Activated naive CD4-positive, alpha-beta T cell treated with anti-CD3 and anti-CD28 coated beads for 36 hours (primary cell): ENCODE measurements at regions not wholly inside any gene's neighbourhood (a gene's known extent, or its start where the extent isn't known, plus 50 kb on each side); places are given as distances from the start of the nearest gene placed in this dataset.

Experiments
- CTCF ChIA-PET: fragments of 350-600 bp; sonication (Branson Sonifier 250); formaldehyde crosslinking; loops from one replicate; lab custom pipeline; 2021; ENCODE audit warnings: antibody characterized with exemption; lab: Charles Lee
- DNase-seq: peaks from one replicate; pipeline ENCODE4 v3.0.0-alpha.2; 2020
- H3K27ac Mint-ChIP-seq: one replicate; pipeline ENCODE4 v1.8.0; 2021; ENCODE audit warnings: mild to moderate bottlenecking, mixed read lengths
- H3K27me3 Mint-ChIP-seq: one replicate; pipeline ENCODE4 v1.8.0; 2021; ENCODE audit warnings: low read depth, mixed read lengths
- H3K36me3 Mint-ChIP-seq: one replicate; pipeline ENCODE4 v1.8.0; 2021; ENCODE audit warnings: low read depth, mixed read lengths
- H3K4me1 Mint-ChIP-seq: one replicate; pipeline ENCODE4 v1.8.0; 2021; ENCODE audit warnings: low read depth, mixed read lengths
- H3K4me3 Mint-ChIP-seq: one replicate; pipeline ENCODE4 v1.8.0; 2021; ENCODE audit warnings: mild to moderate bottlenecking, moderate library complexity, mixed read lengths
- H3K9me3 Mint-ChIP-seq: one replicate; pipeline ENCODE4 v1.8.0; 2021; ENCODE audit warnings: mixed read lengths
- intact Hi-C: fragments of 100-400 bp; cut with micrococcal nuclease; formaldehyde crosslinking; loops from one replicate; pipeline ENCODE4 v1.15.1; 2023

DNA sequence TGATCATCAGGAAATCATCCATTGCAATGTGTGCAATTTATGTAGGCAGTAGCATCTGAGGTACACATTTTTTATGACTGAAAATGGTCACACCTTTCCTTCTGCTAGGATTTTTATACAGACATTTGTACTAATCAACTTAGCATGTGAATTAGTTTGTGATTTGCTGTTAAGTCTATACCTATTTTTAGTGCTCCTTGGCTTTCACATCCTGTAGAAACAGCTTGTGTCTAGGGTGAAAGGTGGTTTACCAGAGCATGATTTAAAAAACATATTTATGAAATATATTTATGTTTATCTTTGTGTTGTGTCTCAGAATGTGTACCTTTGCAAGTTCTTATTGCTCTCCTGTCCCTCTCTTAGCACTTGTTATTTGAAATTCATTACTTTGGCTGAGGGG is 916.0 kb downstream of the TECRL start:
- H3K4me3 Mint-ChIP-seq: no peak overlapping the region
- H3K27me3 Mint-ChIP-seq: no peaks in the 10 kb centered on the region
- CTCF ChIA-PET: no interaction called here
- no peak overlapping the region for H3K27ac Mint-ChIP-seq
- H3K9me3 Mint-ChIP-seq: peaks cover 5% of the 10 kb centered on the region
- H3K36me3 Mint-ChIP-seq: no peaks in the 10 kb centered on the region
- no peak for DNase-seq
- intact Hi-C loops: no loop called here
- H3K4me1 Mint-ChIP-seq: no peaks in the 10 kb centered on the region

DNA sequence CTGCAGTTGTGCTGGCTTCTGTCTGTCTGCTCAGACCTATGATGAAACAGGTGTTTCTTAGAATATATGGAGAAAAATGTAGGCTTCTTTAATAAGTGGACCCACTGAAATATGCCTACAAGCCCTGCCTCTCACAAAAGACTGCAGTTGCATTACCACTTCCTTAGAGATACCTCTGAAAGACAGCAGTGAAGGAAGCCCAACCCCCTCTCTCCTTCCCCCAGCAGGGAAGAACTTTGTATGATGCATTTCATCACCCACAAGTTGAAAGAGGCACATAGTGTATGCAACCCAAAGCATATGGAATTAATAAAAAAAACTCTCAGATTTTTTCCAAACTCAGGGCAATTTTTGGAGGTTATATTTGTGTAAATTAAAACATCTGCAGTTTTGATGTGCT is 916.7 kb downstream of the TECRL start:
- intact Hi-C loops: no loop called here
- H3K27ac Mint-ChIP-seq: no peak overlapping the region
- no peaks in the 10 kb centered on the region for H3K4me1 Mint-ChIP-seq
- H3K36me3 Mint-ChIP-seq: no peaks in the 10 kb centered on the region
- H3K9me3 Mint-ChIP-seq: peaks cover 4% of the 10 kb centered on the region
- no peak for DNase-seq
- H3K4me3 Mint-ChIP-seq: no peak overlapping the region
- H3K27me3 Mint-ChIP-seq: no peaks in the 10 kb centered on the region
- CTCF ChIA-PET: no interaction called here

- H3K9me3 Mint-ChIP-seq: peaks cover 21% of the 10 kb centered on the region
- DNase-seq: no peak
- H3K4me1 Mint-ChIP-seq: no peaks in the 10 kb centered on the region
- H3K4me3 Mint-ChIP-seq: no peak overlapping the region
- H3K27ac Mint-ChIP-seq: no peak overlapping the region
- H3K27me3 Mint-ChIP-seq: no peaks in the 10 kb centered on the region
- no peaks in the 10 kb centered on the region for H3K36me3 Mint-ChIP-seq
- CTCF ChIA-PET: no interaction called here
- intact Hi-C loops: no loop called here
Observed at GRCh38 chr4:63464393-63464792, 944.9 kb downstream of the TECRL start.

- no peak overlapping the region for H3K4me3 Mint-ChIP-seq
- H3K27me3 Mint-ChIP-seq: no peaks in the 10 kb centered on the region
- no peak overlapping the region for H3K27ac Mint-ChIP-seq
- peaks cover 14% of the 10 kb centered on the region for H3K9me3 Mint-ChIP-seq
- CTCF ChIA-PET: no interaction called here
- DNase-seq: no peak
- intact Hi-C loops: no loop called here
- H3K4me1 Mint-ChIP-seq: no peaks in the 10 kb centered on the region
- H3K36me3 Mint-ChIP-seq: no peaks in the 10 kb centered on the region
Observed at GRCh38 chr4:63460075-63460474, 949.2 kb downstream of the TECRL start.

- no peak overlapping the region for H3K27ac Mint-ChIP-seq
- H3K36me3 Mint-ChIP-seq: no peaks in the 10 kb centered on the region
- intact Hi-C loops: no loop called here
- CTCF ChIA-PET: no interaction called here
- H3K4me1 Mint-ChIP-seq: no peaks in the 10 kb centered on the region
- no peaks in the 10 kb centered on the region for H3K27me3 Mint-ChIP-seq
- DNase-seq: no peak
- H3K4me3 Mint-ChIP-seq: no peak overlapping the region
- H3K9me3 Mint-ChIP-seq: peaks cover 11% of the 10 kb centered on the region
Observed at GRCh38 chr4:63459329-63459728, 949.9 kb downstream of the TECRL start.

GRCh38 chr4:63458010-63458409 is 951.2 kb downstream of the TECRL start:
- Mint-ChIP-seq H3K9me3 (peaks cover 11% of the 10 kb centered on the region), H3K36me3 (no peaks in the 10 kb centered on the region), H3K4me3 (no peak overlapping the region), H3K27ac (no peak overlapping the region), H3K27me3 (no peaks in the 10 kb centered on the region), H3K4me1 (no peaks in the 10 kb centered on the region)
- intact Hi-C loops: no loop called here
- CTCF ChIA-PET: no interaction called here
- DNase-seq: no peak

DNA sequence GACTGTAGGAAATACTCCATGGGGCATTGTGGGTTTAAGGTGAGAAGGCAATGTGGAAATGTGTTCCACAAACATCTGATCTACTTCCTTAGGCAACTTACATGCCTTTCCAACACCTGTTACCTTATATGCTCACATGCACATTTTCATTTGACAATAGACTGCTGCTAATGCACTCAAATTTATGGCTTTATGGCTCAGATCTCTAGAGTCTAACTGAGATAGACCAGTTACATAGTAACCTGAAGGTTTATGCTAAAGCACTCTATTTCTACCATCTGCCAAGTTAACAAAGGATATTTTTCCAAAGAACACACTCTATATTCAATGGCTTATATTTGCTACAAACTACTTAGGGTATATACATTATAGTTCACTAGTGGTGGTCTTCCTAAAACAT is 969.0 kb downstream of the TECRL start:
- intact Hi-C loops: no loop called here
- CTCF ChIA-PET: no interaction called here

GRCh38 chr4:63430105-63430504 is 979.1 kb downstream of the TECRL start:
- no peaks in the 10 kb centered on the region for H3K4me1 Mint-ChIP-seq
- CTCF ChIA-PET: no interaction called here
- H3K9me3 Mint-ChIP-seq: peaks cover 11% of the 10 kb centered on the region

More for the DNA sequence above, 969.0 kb downstream of the TECRL start:
- H3K27ac Mint-ChIP-seq: no peak overlapping the region
- no peaks in the 10 kb centered on the region for H3K27me3 Mint-ChIP-seq
- no peak overlapping the region for H3K4me3 Mint-ChIP-seq
- H3K4me1 Mint-ChIP-seq: no peaks in the 10 kb centered on the region
- peaks cover 3% of the 10 kb centered on the region for H3K9me3 Mint-ChIP-seq
- H3K36me3 Mint-ChIP-seq: no peaks in the 10 kb centered on the region
- DNase-seq: no peak

GRCh38 chr4:63396269-63396668 is 1013.0 kb downstream of the TECRL start:
- Mint-ChIP-seq H3K9me3 (peaks cover 11% of the 10 kb centered on the region), H3K27ac (no peak overlapping the region), H3K36me3 (no peaks in the 10 kb centered on the region), H3K27me3 (no peaks in the 10 kb centered on the region), H3K4me1 (no peaks in the 10 kb centered on the region), H3K4me3 (no peak overlapping the region)
- CTCF ChIA-PET: no interaction called here
- intact Hi-C loops: no loop called here
- no peak for DNase-seq

More at GRCh38 chr4:63430105-63430504, 979.1 kb downstream of the TECRL start:
- no peak overlapping the region for H3K4me3 Mint-ChIP-seq
- H3K27me3 Mint-ChIP-seq: no peaks in the 10 kb centered on the region
- intact Hi-C loops: no loop called here
- DNase-seq: no peak
- H3K27ac Mint-ChIP-seq: no peak overlapping the region
- H3K36me3 Mint-ChIP-seq: no peaks in the 10 kb centered on the region

DNA sequence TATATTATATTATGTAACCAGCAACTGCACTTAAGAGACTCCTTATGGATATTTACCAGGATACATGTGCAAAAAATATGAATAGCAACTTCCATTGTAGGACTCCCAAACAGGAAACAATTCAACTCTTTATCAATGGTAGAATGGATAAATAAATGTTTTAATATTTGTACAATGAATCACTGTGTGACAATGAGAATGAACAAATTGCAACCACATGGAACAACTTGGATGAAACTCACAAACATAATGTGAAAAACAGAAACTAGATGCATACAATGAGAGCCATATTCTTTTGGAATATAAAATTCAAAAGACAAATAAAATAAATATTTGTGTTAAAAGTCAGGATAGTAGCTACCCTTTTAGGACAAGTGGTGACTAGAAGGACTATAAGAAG is 1015.7 kb downstream of the TECRL start:
- DNase-seq: no peak
- Mint-ChIP-seq H3K27me3 (no peaks in the 10 kb centered on the region), H3K9me3 (peaks cover 11% of the 10 kb centered on the region), H3K4me1 (no peaks in the 10 kb centered on the region), H3K36me3 (no peaks in the 10 kb centered on the region), H3K27ac (no peak overlapping the region), H3K4me3 (no peak overlapping the region)
- intact Hi-C loops: no loop called here
- CTCF ChIA-PET: no interaction called here

- no peaks in the 10 kb centered on the region for H3K4me1 Mint-ChIP-seq
- no peaks in the 10 kb centered on the region for H3K36me3 Mint-ChIP-seq
- DNase-seq: no peak
- no peaks in the 10 kb centered on the region for H3K27me3 Mint-ChIP-seq
- peaks cover 3% of the 10 kb centered on the region for H3K9me3 Mint-ChIP-seq
- H3K4me3 Mint-ChIP-seq: no peak overlapping the region
- intact Hi-C loops: no loop called here
- CTCF ChIA-PET: no interaction called here
- no peak overlapping the region for H3K27ac Mint-ChIP-seq
Observed at GRCh38 chr4:63379750-63380522, 1029.3 kb downstream of the TECRL start.

GRCh38 chr4:63371001-63371400 is 1038.2 kb downstream of the TECRL start:
- Mint-ChIP-seq H3K4me3 (no peak overlapping the region), H3K27ac (no peak overlapping the region), H3K4me1 (no peaks in the 10 kb centered on the region), H3K9me3 (peaks cover 7% of the 10 kb centered on the region), H3K27me3 (no peaks in the 10 kb centered on the region), H3K36me3 (no peaks in the 10 kb centered on the region)
- intact Hi-C loops: no loop called here
- no peak for DNase-seq
- CTCF ChIA-PET: no interaction called here

DNA sequence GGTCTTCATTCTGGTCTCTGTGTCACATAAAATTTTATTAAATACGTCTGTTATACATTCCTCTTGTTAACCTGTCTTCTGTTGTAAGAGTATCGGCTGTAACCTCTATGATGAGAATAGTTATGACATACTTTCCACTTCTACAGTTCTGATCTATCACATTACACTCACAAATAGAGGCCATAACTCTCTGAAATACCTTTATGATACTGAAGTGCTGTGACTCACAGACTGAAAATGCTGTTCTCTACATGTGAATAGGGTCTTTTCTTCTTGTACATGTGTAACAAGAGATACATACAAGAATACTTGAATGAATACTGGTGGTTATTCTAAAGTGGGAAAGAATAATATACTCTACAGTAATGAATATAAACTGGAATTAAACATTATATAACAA is 1047.6 kb downstream of the TECRL start:
- no peak overlapping the region for H3K4me3 Mint-ChIP-seq
- H3K36me3 Mint-ChIP-seq: no peaks in the 10 kb centered on the region
- no peak for DNase-seq
- CTCF ChIA-PET: no interaction called here
- H3K9me3 Mint-ChIP-seq: peaks cover 10% of the 10 kb centered on the region
- no peaks in the 10 kb centered on the region for H3K27me3 Mint-ChIP-seq
- no peak overlapping the region for H3K27ac Mint-ChIP-seq
- intact Hi-C loops: no loop called here
- no peaks in the 10 kb centered on the region for H3K4me1 Mint-ChIP-seq
